ENCODE measurements at regions not wholly inside any gene's neighbourhood (a gene's known extent, or its start where the extent isn't known, plus 50 kb on each side); places are given as distances from the start of the nearest gene placed in this dataset.

- peak; percentile 63 for DNase-seq (ENCODE audit: low read depth)
- H3K4me3 ChIP-seq (ENCODE audit: low read length) = no peak overlapping the region
- no peak for TF ChIP-seq CTCF (conservative IDR thresholded peaks at IDR 0.05; ENCODE audit: low read length)
Observed at GRCh38 chr5:124871303-124871702, 124.9 kb upstream of the ZNF608 start.

GRCh38 chr5:124872086-124872485 lies 125.6 kb upstream of the ZNF608 start:
- no peak for DNase-seq (ENCODE audit: low read depth)
- H3K4me3 ChIP-seq (ENCODE audit: low read length) = no peak overlapping the region
- TF ChIP-seq CTCF (conservative IDR thresholded peaks at IDR 0.05; ENCODE audit: low read length) = no peak

- TF ChIP-seq CTCF (conservative IDR thresholded peaks at IDR 0.05; ENCODE audit: low read length) = no peak
- DNase-seq (ENCODE audit: low read depth) = no peak
- no peak overlapping the region for H3K4me3 ChIP-seq (ENCODE audit: low read length)
Observed at GRCh38 chr5:124872615-124873014, 126.2 kb upstream of the ZNF608 start.

GRCh38 chr5:124873188-124873587 lies 126.7 kb upstream of the ZNF608 start:
- no peak overlapping the region for H3K4me3 ChIP-seq (ENCODE audit: low read length)
- DNase-seq (ENCODE audit: low read depth) = no peak
- no peak for TF ChIP-seq CTCF (conservative IDR thresholded peaks at IDR 0.05; ENCODE audit: low read length)

- DNase-seq (ENCODE audit: low read depth) = no peak
- no peak for TF ChIP-seq CTCF (conservative IDR thresholded peaks at IDR 0.05; ENCODE audit: low read length)
- H3K4me3 ChIP-seq (ENCODE audit: low read length) = no peak overlapping the region
Observed at GRCh38 chr5:124873713-124874112, 127.3 kb upstream of the ZNF608 start.

- no peak overlapping the region for H3K4me3 ChIP-seq (ENCODE audit: low read length)
- DNase-seq (ENCODE audit: low read depth) = no peak
- no peak for TF ChIP-seq CTCF (conservative IDR thresholded peaks at IDR 0.05; ENCODE audit: low read length)
Observed at GRCh38 chr5:124876566-124876965, 130.1 kb upstream of the ZNF608 start.

GRCh38 chr5:124876983-124877382 lies 130.5 kb upstream of the ZNF608 start:
- TF ChIP-seq CTCF (conservative IDR thresholded peaks at IDR 0.05; ENCODE audit: low read length) = no peak
- no peak overlapping the region for H3K4me3 ChIP-seq (ENCODE audit: low read length)
- DNase-seq (ENCODE audit: low read depth) = no peak
